K562 (cell line): ENCODE measurements at regions not wholly inside any gene's neighbourhood (a gene's known extent, or its start where the extent isn't known, plus 50 kb on each side); places are given as distances from the start of the nearest gene placed in this dataset.

Experiments
- ATAC-seq: fragments of 200-7000 bp; cut with Tn5 transposase; 3 replicates; pipeline ENCODE4 v1.9.1; 2020; ENCODE audit warnings: moderate library complexity
- BruUV-seq: library from RNA; stranded (reverse); fragments of 400-500 nt; replicated peaks from 2 replicates; lab custom pipeline; 2021; lab: Mats Ljungman, UMichigan
- CTCF ChIA-PET: fragments of 300-600 bp; formaldehyde crosslinking; extraction: SDS; loops from one replicate; lab custom pipeline; 2021; ENCODE audit warnings: low intra/inter-chr PET ratio; lab: Yijun Ruan, JAX
- POLR2A ChIA-PET: fragments of 300-600, 350-650 bp; sonication (Branson Sonifier 250); formaldehyde crosslinking; extraction: SDS; loops from one replicate; lab custom pipeline; 2021; ENCODE audit warnings: antibody characterized with exemption, inconsistent platforms; lab: Yijun Ruan, JAX
- DNase-seq, 4 experiments: peaks; one replicate each; pipeline versions ENCODE4 v3.0.0 to v3.0.0-alpha.2; 2011 to 2018; ENCODE audit warnings: low spot score in 3 of 4, mixed read lengths in 3 of 4; ENCODE audit errors: extremely low read depth in 1 of 4
- FAIRE-seq: peaks from 2 replicates; lab custom pipeline; 2011; peaks lifted over from hg19 to GRCh38; lab: Jason Lieb, UNC
- H2AFZ ChIP-seq: 2 replicates; pipeline ENCODE4 v1.6.0; 2011; ENCODE audit warnings: low read depth, low read length, control low read depth, inconsistent platforms
- H3K27ac ChIP-seq: fragments of 200-600 bp; 3 replicates; pipeline ENCODE4 v1.8.0; 2011; ENCODE audit warnings: low read depth, mild to moderate bottlenecking, control low read depth, inconsistent platforms, low read length, moderate library complexity, mixed read lengths; ENCODE audit errors: extremely low read depth
- H3K27me3 ChIP-seq, 2 experiments: fragments of 300-600 bp in 1 of 2; 2 replicates in 1 of 2; 3 replicates in 1 of 2; pipeline versions ENCODE4 v1.6.0 to v1.8.0; 2011; ENCODE audit warnings: inconsistent platforms in 2 of 2, low read length in 2 of 2, mild to moderate bottlenecking in 1 of 2, mixed read lengths in 1 of 2, moderate library complexity in 1 of 2; ENCODE audit not compliant: control insufficient read depth in 2 of 2, insufficient read depth in 2 of 2
- H3K36me3 ChIP-seq: fragments of 300-600 bp; 3 replicates; pipeline ENCODE4 v1.8.0; 2011; ENCODE audit warnings: mild to moderate bottlenecking, low read length, inconsistent platforms; ENCODE audit not compliant: control insufficient read depth, insufficient read depth
- H3K4me1 ChIP-seq, 2 experiments: fragments of 200-600 bp in 1 of 2; replicated peaks in 1 of 2; 2 replicates in 1 of 2; 3 replicates in 1 of 2; pipeline versions ENCODE4 v1.5.1 to v1.8.0; 2011; ENCODE audit warnings: inconsistent platforms in 2 of 2, low read length in 2 of 2, mild to moderate bottlenecking in 1 of 2, mixed read lengths in 1 of 2, moderate library complexity in 1 of 2; ENCODE audit not compliant: control insufficient read depth in 2 of 2, insufficient read depth in 2 of 2
- H3K4me2 ChIP-seq: 2 replicates; pipeline ENCODE4 v1.6.1; 2011; ENCODE audit warnings: low read length, control low read depth, inconsistent platforms, mixed read lengths; ENCODE audit not compliant: insufficient read depth
- H3K4me3 ChIP-seq: fragments of 200-600 bp; sonication (generic), shearing (Covaris generic); 2 replicates; pipeline ENCODE4 v1.5.1; 2016; ENCODE audit warnings: control low read depth, inconsistent platforms
- H3K79me2 ChIP-seq: fragments of 200-600 bp; 3 replicates; pipeline ENCODE4 v1.8.0; 2011; ENCODE audit warnings: low read length, inconsistent platforms; ENCODE audit not compliant: control insufficient read depth, insufficient read depth
- H3K9ac ChIP-seq, 2 experiments: 2 replicates each; pipeline versions ENCODE4 v1.6.0 to v1.6.1; 2011; ENCODE audit warnings: low read depth in 2 of 2, low read length in 2 of 2, control low read depth in 1 of 2, inconsistent platforms in 1 of 2, mild to moderate bottlenecking in 1 of 2, mixed read lengths in 1 of 2; ENCODE audit not compliant: insufficient read depth in 1 of 2
- H3K9me1 ChIP-seq: one replicate; pipeline ENCODE4 v1.6.0; 2011; ENCODE audit warnings: inconsistent platforms, mild to moderate bottlenecking, low read length, moderate library complexity; ENCODE audit not compliant: control insufficient read depth, insufficient read depth
- H3K9me3 ChIP-seq: replicated peaks from 2 replicates; pipeline ENCODE4 v1.5.1; 2011; ENCODE audit warnings: low read depth, low read length, inconsistent platforms; ENCODE audit not compliant: control insufficient read depth, insufficient read depth
- H4K20me1 ChIP-seq: replicated peaks from 2 replicates; pipeline ENCODE4 v1.6.1; 2011; ENCODE audit warnings: low read length, inconsistent platforms, mixed read lengths; ENCODE audit not compliant: control insufficient read depth, insufficient read depth
- BDP1 ChIP-seq: IDR thresholded peaks from 3 replicates; pipeline ENCODE4 v1.6.1; 2011; ENCODE audit not compliant: insufficient read length, insufficient read depth
- EHMT2 ChIP-seq: fragments of 450-650 bp; IDR thresholded peaks from 2 replicates; pipeline ENCODE4 v1.6.1; 2018; ENCODE audit warnings: antibody characterized with exemption
- ELF2 ChIP-seq: fragments of 250-450 bp; sonication (Bioruptor Pico); IDR thresholded peaks from 2 replicates; pipeline ENCODE4 v1.5.0; 2021; ENCODE audit warnings: mild to moderate bottlenecking
- GTF2E2 ChIP-seq: fragments of 200-800 bp; sonication (Bioruptor generic); IDR thresholded peaks from 2 replicates; pipeline ENCODE4 v1.6.1; 2016; ENCODE audit warnings: missing genetic modification characterization, missing compliant biosample characterization
- NKRF ChIP-seq: fragments of 450-650 bp; IDR thresholded peaks from 2 replicates; pipeline ENCODE4 v1.6.1; 2016; ENCODE audit warnings: borderline replicate concordance
- PTRF ChIP-seq: fragments of 450-650 bp; IDR thresholded peaks from 2 replicates; pipeline ENCODE4 v1.6.1; 2016; ENCODE audit warnings: mild to moderate bottlenecking, missing genetic modification characterization, missing compliant biosample characterization
- USF2 ChIP-seq: sonication (generic); formaldehyde crosslinking; IDR thresholded peaks from 2 replicates; pipeline ENCODE4 v1.5.0; 2020; ENCODE audit warnings: missing genetic modification reagents
- ZBTB7A ChIP-seq: IDR thresholded peaks from 2 replicates; pipeline ENCODE4 v1.6.1; 2011; ENCODE audit warnings: low read depth, mild to moderate bottlenecking, low read length, moderate library complexity, borderline replicate concordance; ENCODE audit not compliant: control insufficient read depth
- ZNF212 ChIP-seq: fragments of 450-650 bp; formaldehyde crosslinking; IDR thresholded peaks from 2 replicates; pipeline ENCODE4 v1.4.0; 2020; ENCODE audit warnings: mild to moderate bottlenecking
- ZNF79 ChIP-seq: fragments of 250-450 bp; sonication (Bioruptor Pico); IDR thresholded peaks from 2 replicates; pipeline ENCODE4 v1.4.0; 2020; ENCODE audit warnings: low read depth, mild to moderate bottlenecking, moderate library complexity
- WGBS: fragments of 100-300 bp; shearing (Covaris generic); methylation state at CpG from one replicate; pipeline ENCODE4 v1.1.6; 2016; ENCODE audit warnings: low coverage, mixed read lengths; ENCODE audit not compliant: insufficient coverage; ENCODE audit errors: missing lambda C conversion rate; 5-methylcytosine and 5-hydroxymethylcytosine counted together
- in situ Hi-C: fragments of 300-500 bp; cut with MboI; formaldehyde crosslinking; loops from 4 replicates; pipeline ENCODE4 v1.15.0; 2018; ENCODE audit warnings: inconsistent platforms, mixed read lengths
- intact Hi-C: fragments of 100-400 bp; cut with micrococcal nuclease; formaldehyde crosslinking; loops from 2 replicates; pipeline ENCODE4 v1.14.2; 2022

- no peak for ATAC-seq
Measured at GRCh38 chr3:31241533-31241932, 291.2 kb upstream of the STT3B start.

More at GRCh38 chr3:31241533-31241932, 291.2 kb upstream of the STT3B start:
- Histone ChIP-seq H3K4me2 (no peak overlapping the region), H3K27ac (no peak overlapping the region), H3K9me1 (no peaks in the 10 kb centered on the region), H2AFZ (no peak overlapping the region), H3K27me3 (no peaks in the 10 kb centered on the region), H4K20me1 (no peaks in the 10 kb centered on the region), H3K4me3 (no peak overlapping the region), H3K36me3 (no peaks in the 10 kb centered on the region), H3K9me3 (no peaks in the 10 kb centered on the region), H3K79me2 (no peaks in the 10 kb centered on the region), H3K4me1 (no peaks in the 10 kb centered on the region), H3K9ac (no peak overlapping the region)
- no TSS peak for BruUV-seq
- FAIRE-seq (no peak), DNase-seq (no peak)
- CTCF ChIA-PET, result no interaction called here
- in situ Hi-C loops (no loop called here), intact Hi-C loops (no loop called here)
- TF ChIP-seq NKRF (no peak), ELF2 (no peak), ZNF79 (CRISPR knock-in tag) (no peak), ZNF212 (CRISPR knock-in tag) (no peak), EHMT2 (no peak), ZBTB7A (no peak), USF2 (CRISPR knock-in tag) (no peak), BDP1 (no peak), PTRF (tag) (no peak), GTF2E2 (tag) (no peak)
- POLR2A ChIA-PET, result interaction anchor here (0.6 to 0.7 kb wide), 3 partner anchors 73 to 987 kb away, joined by 3 read pairs; no protein-coding TSS in a partner anchor
- WGBS, result 0% methylated on average over 3 of the region's 3 CpGs
